ENCODE measurements at regions not wholly inside any gene's neighbourhood (a gene's known extent, or its start where the extent isn't known, plus 50 kb on each side); places are given as distances from the start of the nearest gene placed in this dataset.
"Not testable (repeated sequence)": the region's sequence is repeated elsewhere in the genome, so short reads cannot be mapped to it uniquely, and the experiment has no call there.

DNA sequence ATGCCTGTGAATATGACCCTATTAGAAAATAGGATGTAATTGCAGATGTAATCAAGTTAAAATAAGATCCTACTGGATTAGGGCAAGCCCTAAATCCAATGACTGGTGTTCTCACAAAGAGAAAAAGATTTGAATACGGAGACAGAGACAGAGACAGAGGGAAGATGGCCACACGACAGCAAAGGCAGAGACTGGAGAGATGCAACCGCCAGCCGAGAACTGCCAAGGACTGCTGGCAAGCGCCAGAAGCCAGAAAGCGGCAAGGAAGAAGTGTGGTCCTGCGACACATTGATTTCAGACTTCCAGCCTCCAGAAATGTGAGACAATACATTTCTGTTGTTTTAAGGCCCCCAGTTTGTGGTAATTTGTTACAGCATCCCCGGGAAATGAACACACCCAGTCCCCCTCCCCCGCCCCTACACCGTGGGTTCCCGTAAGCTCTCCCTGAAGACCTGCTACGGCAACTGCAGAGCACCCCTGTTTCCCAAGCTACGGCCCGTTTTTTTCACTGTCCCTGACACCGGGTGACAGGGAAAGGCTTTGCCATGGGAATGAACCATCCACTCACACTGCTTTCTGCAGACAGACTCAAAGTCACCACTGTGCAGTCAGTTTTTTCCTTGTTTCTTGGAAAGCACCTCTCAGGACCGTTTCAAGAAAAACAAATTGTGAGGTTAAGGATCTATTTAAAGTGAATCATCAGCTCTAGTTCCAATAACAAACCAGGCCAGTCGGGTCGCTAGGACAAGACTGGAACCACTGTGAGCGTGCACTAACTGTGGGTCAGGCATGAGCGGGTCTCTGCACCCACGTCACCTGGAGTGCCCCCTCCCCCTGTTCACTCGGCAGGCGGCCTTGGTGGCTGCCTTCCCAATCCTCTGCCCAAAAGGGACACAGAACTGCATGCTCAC is 199.2 kb upstream of the IRF2BP2 start:
- ATAC-seq; H3K9ac ChIP-seq (ENCODE audit: insufficient read depth in 1 of 2, low read depth in 2 of 2, low read length in 2 of 2); H3K27me3 ChIP-seq (ENCODE audit: control insufficient read depth in 2 of 2, insufficient read depth in 2 of 2, low read length in 2 of 2); H3K4me2 ChIP-seq (ENCODE audit: insufficient read depth, low read length); in situ Hi-C loops (cut with MboI); H2AFZ ChIP-seq (ENCODE audit: low read depth, low read length); POLR2A ChIA-PET; H3K9me3 ChIP-seq (replicated peaks; ENCODE audit: control insufficient read depth, insufficient read depth, low read depth, low read length); H3K4me1 ChIP-seq (replicated peaks in 1 of 2; ENCODE audit: control insufficient read depth in 2 of 2, insufficient read depth in 2 of 2, low read length in 2 of 2); H3K9me1 ChIP-seq (ENCODE audit: control insufficient read depth, insufficient read depth, low read length); FAIRE-seq; CTCF ChIA-PET (ENCODE audit: low intra/inter-chr PET ratio); H3K4me3 ChIP-seq; H4K20me1 ChIP-seq (replicated peaks; ENCODE audit: control insufficient read depth, insufficient read depth, low read length); H3K27ac ChIP-seq (ENCODE audit: extremely low read depth, low read depth, low read length); H3K79me2 ChIP-seq (ENCODE audit: control insufficient read depth, insufficient read depth, low read length); intact Hi-C loops (cut with micrococcal nuclease); DNase-seq (ENCODE audit: extremely low read depth in 1 of 4, low spot score in 3 of 4); BruUV-seq (replicated peaks); H3K36me3 ChIP-seq (ENCODE audit: control insufficient read depth, insufficient read depth, low read length): not testable (repeated sequence)
- WGBS (ENCODE audit: insufficient coverage, low coverage, missing lambda C conversion rate): 17% methylated on average over 8 of the region's 23 CpGs

- WGBS (ENCODE audit: insufficient coverage, low coverage, missing lambda C conversion rate): 25% methylated on average over 4 of the region's 7 CpGs
- in situ Hi-C loops (cut with MboI); BruUV-seq (replicated peaks): not testable (repeated sequence)
These were observed 198.5 kb upstream of the IRF2BP2 start for GRCh38 chr1:234808459-234808858.

More at GRCh38 chr1:234808459-234808858, 198.5 kb upstream of the IRF2BP2 start:
- H3K4me2 ChIP-seq (ENCODE audit: insufficient read depth, low read length); FAIRE-seq; POLR2A ChIA-PET; CTCF ChIA-PET (ENCODE audit: low intra/inter-chr PET ratio); intact Hi-C loops (cut with micrococcal nuclease); H3K27ac ChIP-seq (ENCODE audit: extremely low read depth, low read depth, low read length); H3K36me3 ChIP-seq (ENCODE audit: control insufficient read depth, insufficient read depth, low read length); H3K9ac ChIP-seq (ENCODE audit: insufficient read depth in 1 of 2, low read depth in 2 of 2, low read length in 2 of 2); ATAC-seq; H3K9me1 ChIP-seq (ENCODE audit: control insufficient read depth, insufficient read depth, low read length); H3K4me3 ChIP-seq; DNase-seq (ENCODE audit: extremely low read depth in 1 of 4, low spot score in 3 of 4); H3K9me3 ChIP-seq (replicated peaks; ENCODE audit: control insufficient read depth, insufficient read depth, low read depth, low read length); H4K20me1 ChIP-seq (replicated peaks; ENCODE audit: control insufficient read depth, insufficient read depth, low read length); H3K4me1 ChIP-seq (replicated peaks in 1 of 2; ENCODE audit: control insufficient read depth in 2 of 2, insufficient read depth in 2 of 2, low read length in 2 of 2); H2AFZ ChIP-seq (ENCODE audit: low read depth, low read length); H3K27me3 ChIP-seq (ENCODE audit: control insufficient read depth in 2 of 2, insufficient read depth in 2 of 2, low read length in 2 of 2); H3K79me2 ChIP-seq (ENCODE audit: control insufficient read depth, insufficient read depth, low read length): not testable (repeated sequence)

All from K562 (cell line).